T-cell (primary cell): ENCODE measurements at regions not wholly inside any gene's neighbourhood (a gene's known extent, or its start where the extent isn't known, plus 50 kb on each side); places are given as distances from the start of the nearest gene placed in this dataset.

Experiments used
- ATAC-seq, 4 experiments: fragments of 200-7000 bp in 3 of 4; fragments of 150-1000 bp in 1 of 4; cut with Tn5 transposase; replicated peaks in 1 of 4; 1 replicate in 3 of 4; 2 replicates in 1 of 4; pipeline ENCODE4 v1.10.0; 2021; ENCODE audit warnings: moderate library complexity in 3 of 4, mild to moderate bottlenecking in 2 of 4, moderate number of reproducible peaks in 1 of 4
- CTCF ChIA-PET, 2 donors: fragments of 300-600 bp; sonication (Branson Sonifier 250); formaldehyde crosslinking; loops; one replicate each; lab custom pipeline; 2022; ENCODE audit warnings: antibody characterized with exemption in 2 of 2; lab: Charles Lee
- POLR2A ChIA-PET, 2 donors: fragments of 300-600 bp; sonication (Branson Sonifier 250); formaldehyde crosslinking; loops; one replicate each; lab custom pipeline; 2022; ENCODE audit warnings: antibody characterized with exemption in 2 of 2; lab: Charles Lee
- DNase-seq, 35 experiments: peaks; one replicate each; pipeline versions ENCODE4 v3.0.0 to v3.0.0-alpha.2; 2013 to 2023
- H3K27ac ChIP-seq: one replicate; pipeline ENCODE4 v1.5.1; 2013; ENCODE audit warnings: low read length
- H3K27me3 ChIP-seq, 2 experiments: replicated peaks in 1 of 2; 1 replicate in 1 of 2; 2 replicates in 1 of 2; pipeline versions ENCODE4 v1.6.1 to v1.7.0; 2013; ENCODE audit warnings: low read length in 1 of 2, mixed read lengths in 1 of 2; ENCODE audit not compliant: control insufficient read depth in 2 of 2, insufficient read depth in 2 of 2; ENCODE audit errors: extremely low read depth in 1 of 2
- H3K36me3 ChIP-seq, 2 donors: 1 replicate in 1 of 2; 2 replicates in 1 of 2; pipeline versions ENCODE4 v1.6.1 to v1.7.0; 2013; ENCODE audit warnings: low read length in 1 of 2; ENCODE audit not compliant: control insufficient read depth in 2 of 2, insufficient read depth in 1 of 2; ENCODE audit errors: extremely low read depth in 1 of 2
- H3K4me1 ChIP-seq, 2 experiments: 1 replicate in 1 of 2; 2 replicates in 1 of 2; pipeline versions ENCODE4 v1.6.1 to v1.7.0; 2013; ENCODE audit warnings: low read length in 2 of 2, mixed read lengths in 1 of 2; ENCODE audit not compliant: insufficient read depth in 2 of 2, control insufficient read depth in 1 of 2; ENCODE audit errors: extremely low read depth in 1 of 2
- H3K4me3 ChIP-seq, 2 donors: 1 replicate in 1 of 2; 2 replicates in 1 of 2; pipeline versions ENCODE4 v1.5.1 to v1.7.0; 2013; ENCODE audit warnings: mild to moderate bottlenecking in 2 of 2, low read length in 1 of 2, moderate library complexity in 1 of 2; ENCODE audit not compliant: control insufficient read depth in 1 of 2; ENCODE audit errors: extremely low read depth in 1 of 2
- H3K9me3 ChIP-seq: 2 replicates; pipeline ENCODE4 v1.7.0; 2013
- H3K27ac Mint-ChIP-seq, 2 donors: one replicate each; pipeline ENCODE4 v1.8.0; 2020 to 2021; ENCODE audit warnings: mild to moderate bottlenecking in 2 of 2, mixed read lengths in 2 of 2
- H3K27me3 Mint-ChIP-seq, 2 donors: one replicate each; pipeline ENCODE4 v1.8.0; 2021 to 2022; ENCODE audit warnings: mixed read lengths in 2 of 2
- H3K36me3 Mint-ChIP-seq: one replicate; pipeline ENCODE4 v1.8.0; 2021; ENCODE audit warnings: mixed read lengths
- H3K4me1 Mint-ChIP-seq, 3 donors: one replicate each; pipeline ENCODE4 v1.8.0; 2020 to 2022; ENCODE audit warnings: mixed read lengths in 3 of 3, mild to moderate bottlenecking in 1 of 3
- H3K4me3 Mint-ChIP-seq, 3 donors: one replicate each; pipeline ENCODE4 v1.8.0; 2020 to 2022; ENCODE audit warnings: mild to moderate bottlenecking in 3 of 3, mixed read lengths in 3 of 3, moderate library complexity in 3 of 3
- H3K9me3 Mint-ChIP-seq, 3 donors: one replicate each; pipeline ENCODE4 v1.8.0; 2020 to 2022; ENCODE audit warnings: mixed read lengths in 3 of 3
- WGBS: methylation state at CpG from one replicate; pipeline ENCODE4 v1.1.5; 2013; ENCODE audit warnings: missing lambda C conversion rate; ENCODE audit not compliant: insufficient coverage; 5-methylcytosine and 5-hydroxymethylcytosine counted together

DNA sequence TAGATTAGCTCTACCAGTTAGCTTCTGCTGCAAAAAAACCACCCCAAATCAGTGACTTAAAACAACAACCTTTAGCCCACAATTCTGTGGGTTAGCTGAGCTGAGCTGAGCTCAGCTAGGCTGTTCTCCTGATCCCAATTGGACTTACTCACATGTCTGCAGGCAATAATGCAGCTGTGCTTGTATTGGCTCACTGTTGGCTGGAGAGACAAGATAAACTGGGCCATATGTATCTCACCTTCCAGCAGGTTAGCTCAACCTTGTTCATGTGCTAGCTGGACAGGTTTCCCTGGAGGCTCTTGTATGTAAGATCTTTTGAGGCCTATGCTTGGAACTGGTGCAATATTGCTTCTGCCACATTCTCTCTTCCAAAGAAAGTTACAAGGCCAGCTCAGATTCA is 261.5 kb upstream of the ADGRL3 start:
- Histone ChIP-seq H3K27me3 (no peaks in the 10 kb centered on the region), H3K4me3 (no peak overlapping the region), H3K9me3 (no peaks in the 10 kb centered on the region), H3K36me3 (no peaks in the 10 kb centered on the region), H3K27ac (no peak overlapping the region), H3K4me1 (no peaks in the 10 kb centered on the region)
- peaks cover 5 to 16% (median 15%) of the 10 kb centered on the region in 3 donors for H3K9me3 Mint-ChIP-seq
- CTCF ChIA-PET, result interaction anchor here in 1 of 2 donors (0.6 kb wide), 1 partner anchor 45 kb away, joined by 10 read pairs; no protein-coding TSS in a partner anchor
- no peaks in the 10 kb centered on the region for H3K27me3 Mint-ChIP-seq
- H3K4me1 Mint-ChIP-seq, result no peaks in the 10 kb centered on the region
- H3K27ac Mint-ChIP-seq, result no peak overlapping the region
- no peaks in the 10 kb centered on the region for H3K36me3 Mint-ChIP-seq
- DNase-seq (no peak), ATAC-seq (no peak)
- no peak overlapping the region for H3K4me3 Mint-ChIP-seq
- POLR2A ChIA-PET, result no interaction called here

DNA sequence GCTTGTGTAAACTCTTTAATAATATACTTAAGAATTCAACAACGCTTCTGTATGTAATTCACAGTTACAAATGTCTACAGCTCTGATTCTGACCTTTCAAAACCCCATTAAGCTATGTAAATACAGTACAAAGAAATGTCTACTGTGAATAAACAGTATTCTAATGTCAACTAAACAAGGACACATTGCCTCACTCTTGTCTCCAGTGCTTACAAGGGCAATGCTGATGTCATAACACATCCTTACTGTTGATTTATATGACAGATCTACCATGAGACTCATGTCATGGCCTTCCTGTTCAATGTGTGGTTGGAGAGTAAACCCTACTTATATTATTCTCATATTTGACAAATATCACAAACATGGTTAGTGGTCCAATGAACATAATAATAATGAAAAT is 256.1 kb upstream of the ADGRL3 start:
- POLR2A ChIA-PET, result no interaction called here
- no CpG with 5 or more reads among the region's 1 CpG for WGBS
- Histone ChIP-seq H3K9me3 (peaks cover 2% of the 10 kb centered on the region), H3K4me1 (no peaks in the 10 kb centered on the region), H3K27ac (no peak overlapping the region), H3K36me3 (no peaks in the 10 kb centered on the region), H3K27me3 (no peaks in the 10 kb centered on the region), H3K4me3 (no peak overlapping the region)
- H3K4me3 Mint-ChIP-seq, result no peak overlapping the region
- no peak overlapping the region for H3K27ac Mint-ChIP-seq
- H3K4me1 Mint-ChIP-seq, result no peaks in the 10 kb centered on the region
- CTCF ChIA-PET, result no interaction called here
- H3K36me3 Mint-ChIP-seq, result no peaks in the 10 kb centered on the region
- no peak for DNase-seq
- no peaks in the 10 kb centered on the region for H3K27me3 Mint-ChIP-seq
- peaks cover 11 to 33% (median 17%) of the 10 kb centered on the region in 3 donors for H3K9me3 Mint-ChIP-seq
- no peak for ATAC-seq

DNA sequence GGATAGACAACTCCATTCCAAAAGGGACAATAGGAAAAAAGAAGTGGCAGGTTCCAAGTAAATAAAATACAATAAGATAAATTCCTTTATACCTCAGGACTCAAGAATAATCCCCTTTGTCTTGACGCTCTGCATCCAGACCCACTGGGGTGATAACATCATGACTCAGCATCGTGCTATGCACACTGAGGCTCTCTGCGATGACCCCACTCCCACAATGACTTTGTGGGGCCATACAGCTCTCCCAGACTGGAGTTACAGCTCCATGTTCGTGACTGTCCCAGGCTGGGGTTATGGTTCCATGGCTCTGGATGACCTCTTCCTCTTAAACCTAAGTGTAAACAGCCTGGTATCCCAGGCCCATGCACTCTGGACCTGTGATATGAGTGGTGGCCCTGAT is 254.5 kb upstream of the ADGRL3 start:
- ChIA-PET POLR2A (interaction anchor here in 1 of 2 donors (0.6 kb wide), 1 partner anchor 495 kb away, joined by 3 read pairs; no protein-coding TSS in a partner anchor), CTCF (no interaction called here)
- DNase-seq (no peak), ATAC-seq (no peak)
- Histone ChIP-seq H3K36me3 (no peaks in the 10 kb centered on the region), H3K27me3 (no peaks in the 10 kb centered on the region), H3K27ac (no peak overlapping the region), H3K9me3 (peaks cover 2% of the 10 kb centered on the region), H3K4me1 (no peaks in the 10 kb centered on the region), H3K4me3 (no peak overlapping the region)
- H3K9me3 Mint-ChIP-seq, result peaks cover 11 to 28% (median 20%) of the 10 kb centered on the region in 3 donors
- H3K4me1 Mint-ChIP-seq, result no peaks in the 10 kb centered on the region
- H3K4me3 Mint-ChIP-seq, result no peak overlapping the region
- 85% methylated on average over 3 of the region's 4 CpGs for WGBS
- H3K27ac Mint-ChIP-seq, result no peak overlapping the region
- H3K27me3 Mint-ChIP-seq, result no peaks in the 10 kb centered on the region
- H3K36me3 Mint-ChIP-seq, result no peaks in the 10 kb centered on the region

DNA sequence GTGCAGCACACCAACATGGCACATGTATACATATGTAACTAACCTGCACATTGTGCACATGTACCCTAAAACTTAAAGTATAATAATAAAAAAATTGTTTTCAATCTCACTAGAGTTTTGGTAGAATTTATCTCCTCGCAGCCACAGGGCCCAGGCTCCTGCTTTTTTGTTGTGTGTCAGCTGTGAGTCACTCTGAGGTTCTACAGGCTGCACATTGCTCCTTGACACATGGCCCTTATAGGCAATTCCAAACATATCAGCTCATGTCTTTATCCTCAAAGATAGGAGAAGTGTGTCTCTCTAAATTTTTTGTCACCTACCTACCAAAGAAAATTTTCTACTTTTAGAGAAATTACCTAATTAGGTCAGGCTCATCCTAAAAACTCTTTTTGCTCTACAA is 252.1 kb upstream of the ADGRL3 start:
- POLR2A ChIA-PET, result no interaction called here
- Histone ChIP-seq H3K27me3 (no peaks in the 10 kb centered on the region), H3K36me3 (no peaks in the 10 kb centered on the region), H3K4me3 (no peak overlapping the region), H3K4me1 (no peaks in the 10 kb centered on the region), H3K9me3 (peaks cover 2% of the 10 kb centered on the region), H3K27ac (no peak overlapping the region)
- H3K9me3 Mint-ChIP-seq, result peaks cover 11 to 21% (median 17%) of the 10 kb centered on the region in 3 donors
- H3K4me3 Mint-ChIP-seq, result no peak overlapping the region
- DNase-seq, result no peak
- no peaks in the 10 kb centered on the region for H3K27me3 Mint-ChIP-seq
- no peaks in the 10 kb centered on the region for H3K4me1 Mint-ChIP-seq
- CTCF ChIA-PET, result no interaction called here
- no CpG with 5 or more reads among the region's 1 CpG for WGBS
- no peaks in the 10 kb centered on the region for H3K36me3 Mint-ChIP-seq
- ATAC-seq, result no peak
- H3K27ac Mint-ChIP-seq, result no peak overlapping the region

DNA sequence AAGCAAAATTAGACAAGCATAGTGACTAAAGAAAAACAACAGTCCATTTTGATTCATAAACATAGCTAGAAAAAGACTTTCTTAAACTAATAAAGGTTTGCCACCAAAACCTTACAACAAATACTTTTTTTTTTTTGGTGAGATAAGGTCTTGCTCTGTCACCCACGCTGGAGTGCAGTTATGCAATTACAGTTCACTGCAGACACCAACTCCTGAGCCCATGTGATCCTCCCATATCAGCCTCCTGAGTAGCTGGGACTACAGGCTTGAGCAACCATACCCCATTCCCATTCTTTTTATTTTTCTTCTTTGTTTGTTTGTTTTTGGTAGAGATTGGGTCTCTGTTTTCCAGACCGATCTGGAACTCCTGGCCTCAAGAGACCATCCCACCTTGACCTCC is 247.2 kb upstream of the ADGRL3 start:
- ATAC-seq (no peak), DNase-seq (no peak)
- no peaks in the 10 kb centered on the region for H3K9me3 ChIP-seq
- Mint-ChIP-seq H3K4me3 (no peak overlapping the region), H3K27me3 (no peaks in the 10 kb centered on the region), H3K9me3 (peaks cover 8 to 30% (median 10%) of the 10 kb centered on the region in 3 donors), H3K4me1 (no peaks in the 10 kb centered on the region), H3K27ac (no peak overlapping the region), H3K36me3 (no peaks in the 10 kb centered on the region)
- H3K36me3 ChIP-seq, result no peaks in the 10 kb centered on the region
- WGBS, result no CpG with 5 or more reads among the region's 2 CpGs
- no peak overlapping the region for H3K27ac ChIP-seq
- H3K4me1 ChIP-seq, result no peaks in the 10 kb centered on the region
- no peak overlapping the region for H3K4me3 ChIP-seq
- no peaks in the 10 kb centered on the region for H3K27me3 ChIP-seq
- POLR2A ChIA-PET, result no interaction called here
- CTCF ChIA-PET, result no interaction called here

DNA sequence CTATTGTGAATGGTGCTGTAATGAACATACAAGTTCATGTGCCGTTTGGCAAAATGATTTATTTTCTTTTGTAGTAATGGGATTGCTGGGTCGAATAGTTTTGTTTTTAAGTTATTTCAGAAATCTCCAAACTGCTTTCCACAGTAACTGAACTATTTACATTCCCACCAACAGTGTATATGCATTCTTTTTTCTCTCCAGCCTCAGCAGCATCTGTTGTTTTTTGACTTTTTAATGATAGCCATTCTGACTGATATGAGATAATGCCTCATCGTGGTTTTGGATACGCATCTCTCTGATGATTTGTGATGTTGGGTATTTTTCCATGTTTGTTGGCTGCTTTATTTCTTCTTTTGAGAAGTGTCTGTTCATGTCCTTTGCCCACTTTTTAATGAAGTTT is 246.3 kb upstream of the ADGRL3 start:
- no peaks in the 10 kb centered on the region for H3K27me3 Mint-ChIP-seq
- CTCF ChIA-PET, result no interaction called here
- peaks cover 6 to 26% (median 6%) of the 10 kb centered on the region in 3 donors for H3K9me3 Mint-ChIP-seq
- no peak for DNase-seq
- H3K4me1 Mint-ChIP-seq, result no peaks in the 10 kb centered on the region
- H3K27ac Mint-ChIP-seq, result no peak overlapping the region
- no peak for ATAC-seq
- no peaks in the 10 kb centered on the region for H3K36me3 Mint-ChIP-seq
- H3K27me3 ChIP-seq, result no peaks in the 10 kb centered on the region
- no peaks in the 10 kb centered on the region for H3K36me3 ChIP-seq
- WGBS, result no CpG with 5 or more reads among the region's 4 CpGs
- no peak overlapping the region for H3K27ac ChIP-seq
- POLR2A ChIA-PET, result no interaction called here
- no peaks in the 10 kb centered on the region for H3K9me3 ChIP-seq
- no peak overlapping the region for H3K4me3 Mint-ChIP-seq
- H3K4me1 ChIP-seq, result no peaks in the 10 kb centered on the region
- H3K4me3 ChIP-seq, result no peak overlapping the region

DNA sequence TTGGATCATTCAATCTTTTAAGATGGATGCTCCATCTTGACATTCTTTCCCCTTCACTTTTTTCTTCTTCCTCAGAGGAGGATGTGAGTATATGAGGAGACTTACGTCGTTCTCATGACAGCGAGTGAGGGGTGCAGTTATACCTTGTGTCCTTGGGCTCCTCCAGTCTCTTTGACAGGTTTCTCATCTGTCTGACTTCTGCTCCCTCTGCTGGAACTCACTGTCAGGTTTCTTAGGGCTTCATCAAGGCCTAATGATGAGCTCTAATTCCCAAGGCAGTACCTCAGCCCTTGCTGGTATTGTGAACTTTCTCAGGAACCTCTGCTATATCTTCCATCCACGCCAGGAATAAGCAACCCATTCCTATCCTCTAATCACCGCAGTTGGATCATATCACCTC is 237.8 kb upstream of the ADGRL3 start:
- no peaks in the 10 kb centered on the region for H3K27me3 ChIP-seq
- H3K4me1 ChIP-seq, result no peaks in the 10 kb centered on the region
- DNase-seq (no peak), ATAC-seq (no peak)
- Mint-ChIP-seq H3K27me3 (no peaks in the 10 kb centered on the region), H3K4me1 (no peaks in the 10 kb centered on the region), H3K4me3 (no peak overlapping the region), H3K36me3 (no peaks in the 10 kb centered on the region), H3K27ac (no peak overlapping the region), H3K9me3 (peaks cover 0 to 21% (median 9%) of the 10 kb centered on the region in 3 donors)
- H3K4me3 ChIP-seq, result no peak overlapping the region
- no peaks in the 10 kb centered on the region for H3K9me3 ChIP-seq
- H3K27ac ChIP-seq, result no peak overlapping the region
- POLR2A ChIA-PET, result no interaction called here
- WGBS, result 80% methylated on average over 5 of the region's 5 CpGs
- CTCF ChIA-PET, result no interaction called here
- no peaks in the 10 kb centered on the region for H3K36me3 ChIP-seq
